Esophagus muscularis mucosa (tissue), 4 donors: ENCODE measurements at regions not wholly inside any gene's neighbourhood (a gene's known extent, or its start where the extent isn't known, plus 50 kb on each side); places are given as distances from the start of the nearest gene placed in this dataset.

Experiments used
- DNase-seq: peaks from one replicate; pipeline ENCODE4 v3.0.0-alpha.2; 2017; ENCODE audit errors: extremely low spot score
- H3K27ac ChIP-seq, 4 donors: fragments of 200-600 bp; sonication (generic); replicated peaks in 1 of 4; 1 replicate in 3 of 4; 2 replicates in 1 of 4; pipeline ENCODE4 v1.5.1; 2016 to 2019; ENCODE audit warnings: mild to moderate bottlenecking in 1 of 4
- H3K27me3 ChIP-seq, 4 donors: fragments of 200-600 bp; sonication (generic); one replicate each; pipeline versions ENCODE4 v1.5.1 to v1.6.0; 2016 to 2019
- H3K36me3 ChIP-seq, 4 donors: fragments of 200-600 bp; sonication (generic); one replicate each; pipeline ENCODE4 v1.5.1; 2016 to 2019
- H3K4me1 ChIP-seq, 4 donors: fragments of 200-600 bp; sonication (generic); one replicate each; pipeline ENCODE4 v1.5.1; 2016 to 2019
- H3K4me3 ChIP-seq, 4 donors: fragments of 200-600 bp; sonication (generic); 1 replicate in 2 of 4; 2 replicates in 2 of 4; pipeline ENCODE4 v1.5.1; 2016 to 2019; ENCODE audit warnings: mild to moderate bottlenecking in 4 of 4, moderate library complexity in 1 of 4
- H3K9me3 ChIP-seq, 4 donors: fragments of 200-600 bp; sonication (generic); 1 replicate in 3 of 4; 2 replicates in 1 of 4; pipeline ENCODE4 v1.5.1; 2016 to 2019
- EP300 ChIP-seq: sonication (generic); formaldehyde crosslinking; IDR thresholded peaks from one replicate; pipeline ENCODE4 v1.6.1; 2017; ENCODE audit warnings: antibody characterized with exemption
- POLR2A ChIP-seq: fragments of 450-650 bp; IDR thresholded peaks from one replicate; pipeline ENCODE4 v1.6.1; 2017; ENCODE audit warnings: antibody characterized with exemption, moderate library complexity, mild to moderate bottlenecking, low read depth
- POLR2AphosphoS5 ChIP-seq, 2 donors: sonication (generic); formaldehyde crosslinking; IDR thresholded peaks; one replicate each; pipeline ENCODE4 v1.6.1; 2017; ENCODE audit warnings: antibody characterized with exemption in 2 of 2
- WGBS: methylation state at CpG from one replicate; pipeline ENCODE4 v1.1.5; 2018; 5-methylcytosine and 5-hydroxymethylcytosine counted together
- intact Hi-C: fragments of 100-400 bp; cut with DNase I; formaldehyde crosslinking; loops from one replicate; pipeline ENCODE4 v1.15.1; 2023
- TF ChIP-seq, protein P1 (sequence below), 3 experiments: fragments of 200-600 bp in 2 of 3; fragments of 450-650 bp in 1 of 3; sonication (generic) in 2 of 3; IDR thresholded peaks; one replicate each; pipeline ENCODE4 v1.5.1; 2017 to 2019; ENCODE audit warnings: antibody characterized with exemption in 3 of 3, mild to moderate bottlenecking in 2 of 3, moderate library complexity in 1 of 3

DNA sequence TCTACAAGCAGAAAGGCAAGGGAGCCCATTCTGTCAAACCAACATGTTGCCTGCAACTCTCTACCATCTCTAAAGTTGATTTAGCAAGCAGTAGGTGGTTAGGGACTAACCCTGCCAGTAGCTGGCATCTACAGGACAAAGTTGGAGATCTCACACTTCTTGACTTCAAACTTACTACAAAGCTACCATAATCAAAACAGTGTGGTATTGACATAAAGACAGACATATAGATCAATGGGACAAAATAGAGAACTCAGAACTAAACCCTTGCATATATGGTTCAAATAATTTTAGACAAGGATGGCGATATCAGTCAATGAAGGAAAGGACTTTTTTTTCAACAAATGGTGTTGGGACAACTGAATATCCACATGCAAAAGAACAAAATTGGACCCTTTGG lies 84.9 kb downstream of the MAP3K8 start:
- Histone ChIP-seq H3K36me3 (no peaks in the 10 kb centered on the region), H3K4me3 (no peak overlapping the region), H3K4me1 (no peaks in the 10 kb centered on the region), H3K9me3 (peaks cover 0 to 5% (median 1%) of the 10 kb centered on the region in 4 donors), H3K27ac (no peak overlapping the region), H3K27me3 (no peaks in the 10 kb centered on the region)
- TF ChIP-seq POLR2A (no peak), POLR2AphosphoS5 (IDR thresholded peaks at IDR 0.05) (no peak), EP300 (no peak)
- TF ChIP-seq, protein P1, sequence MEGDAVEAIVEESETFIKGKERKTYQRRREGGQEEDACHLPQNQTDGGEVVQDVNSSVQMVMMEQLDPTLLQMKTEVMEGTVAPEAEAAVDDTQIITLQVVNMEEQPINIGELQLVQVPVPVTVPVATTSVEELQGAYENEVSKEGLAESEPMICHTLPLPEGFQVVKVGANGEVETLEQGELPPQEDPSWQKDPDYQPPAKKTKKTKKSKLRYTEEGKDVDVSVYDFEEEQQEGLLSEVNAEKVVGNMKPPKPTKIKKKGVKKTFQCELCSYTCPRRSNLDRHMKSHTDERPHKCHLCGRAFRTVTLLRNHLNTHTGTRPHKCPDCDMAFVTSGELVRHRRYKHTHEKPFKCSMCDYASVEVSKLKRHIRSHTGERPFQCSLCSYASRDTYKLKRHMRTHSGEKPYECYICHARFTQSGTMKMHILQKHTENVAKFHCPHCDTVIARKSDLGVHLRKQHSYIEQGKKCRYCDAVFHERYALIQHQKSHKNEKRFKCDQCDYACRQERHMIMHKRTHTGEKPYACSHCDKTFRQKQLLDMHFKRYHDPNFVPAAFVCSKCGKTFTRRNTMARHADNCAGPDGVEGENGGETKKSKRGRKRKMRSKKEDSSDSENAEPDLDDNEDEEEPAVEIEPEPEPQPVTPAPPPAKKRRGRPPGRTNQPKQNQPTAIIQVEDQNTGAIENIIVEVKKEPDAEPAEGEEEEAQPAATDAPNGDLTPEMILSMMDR (IDR thresholded peaks at IDR 0.05), result no peak
- WGBS, result 94% methylated on average over 1 of the region's 1 CpG
- no peak for DNase-seq
- intact Hi-C loops, result no loop called here
